Retinal pigment epithelial cell (primary cell): ENCODE measurements at regions not wholly inside any gene's neighbourhood (a gene's known extent, or its start where the extent isn't known, plus 50 kb on each side); places are given as distances from the start of the nearest gene placed in this dataset.

Experiments
- DNase-seq: peaks from one replicate; pipeline ENCODE4 v3.0.0-alpha.2; 2010; ENCODE audit warnings: low read depth
- H3K4me3 ChIP-seq: 2 replicates; pipeline ENCODE4 v1.5.1; 2011; ENCODE audit warnings: mild to moderate bottlenecking, low read length, control low read depth, moderate library complexity
- TF ChIP-seq, protein P1 (sequence below): conservative IDR thresholded peaks from 2 replicates; pipeline ENCODE4 v1.5.1; 2011; ENCODE audit warnings: low read depth, low read length, control low read depth, inconsistent platforms

DNA sequence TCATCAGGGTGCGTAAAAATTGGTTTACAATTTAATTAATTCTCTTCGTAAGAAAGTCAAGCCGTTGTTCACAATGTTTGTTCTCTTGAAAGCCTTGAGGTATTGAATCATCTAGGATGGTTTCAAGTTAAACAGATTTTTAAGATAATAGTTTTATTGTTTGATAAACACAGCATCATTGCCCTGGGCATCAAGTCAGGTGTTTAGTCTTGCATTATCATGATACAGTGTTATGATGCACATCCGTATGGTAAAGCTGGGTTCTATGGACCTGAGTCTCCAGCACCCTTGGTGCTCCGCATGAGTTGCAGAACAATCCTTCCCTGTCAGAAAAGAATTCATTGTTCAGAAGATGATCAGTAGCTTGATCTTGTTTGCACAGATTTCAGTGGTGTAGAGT lies 359.5 kb downstream of the LMO4 start:
- TF ChIP-seq, protein P1, sequence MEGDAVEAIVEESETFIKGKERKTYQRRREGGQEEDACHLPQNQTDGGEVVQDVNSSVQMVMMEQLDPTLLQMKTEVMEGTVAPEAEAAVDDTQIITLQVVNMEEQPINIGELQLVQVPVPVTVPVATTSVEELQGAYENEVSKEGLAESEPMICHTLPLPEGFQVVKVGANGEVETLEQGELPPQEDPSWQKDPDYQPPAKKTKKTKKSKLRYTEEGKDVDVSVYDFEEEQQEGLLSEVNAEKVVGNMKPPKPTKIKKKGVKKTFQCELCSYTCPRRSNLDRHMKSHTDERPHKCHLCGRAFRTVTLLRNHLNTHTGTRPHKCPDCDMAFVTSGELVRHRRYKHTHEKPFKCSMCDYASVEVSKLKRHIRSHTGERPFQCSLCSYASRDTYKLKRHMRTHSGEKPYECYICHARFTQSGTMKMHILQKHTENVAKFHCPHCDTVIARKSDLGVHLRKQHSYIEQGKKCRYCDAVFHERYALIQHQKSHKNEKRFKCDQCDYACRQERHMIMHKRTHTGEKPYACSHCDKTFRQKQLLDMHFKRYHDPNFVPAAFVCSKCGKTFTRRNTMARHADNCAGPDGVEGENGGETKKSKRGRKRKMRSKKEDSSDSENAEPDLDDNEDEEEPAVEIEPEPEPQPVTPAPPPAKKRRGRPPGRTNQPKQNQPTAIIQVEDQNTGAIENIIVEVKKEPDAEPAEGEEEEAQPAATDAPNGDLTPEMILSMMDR = no peak
- no peak overlapping the region for H3K4me3 ChIP-seq
- DNase-seq = no peak

DNA sequence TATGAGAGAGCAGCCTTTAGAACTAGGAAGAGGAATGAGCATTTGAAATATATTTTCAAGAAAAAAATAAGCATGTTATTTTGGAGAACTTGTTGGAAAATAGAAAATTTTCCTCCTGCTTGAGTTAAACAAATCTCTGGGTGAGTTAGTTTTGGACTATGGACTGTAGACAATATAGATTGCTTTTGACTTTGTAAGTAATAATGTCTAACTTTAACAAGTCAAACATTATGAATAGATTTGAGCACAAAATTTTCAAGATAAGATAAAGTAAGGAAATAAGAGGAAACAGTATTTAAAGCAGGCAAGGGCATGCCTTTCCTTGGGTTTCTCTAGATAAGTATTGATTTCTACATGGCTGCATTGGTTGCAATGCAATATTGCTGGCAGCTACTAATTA lies 360.8 kb downstream of the LMO4 start:
- TF ChIP-seq, protein P1 = no peak
- no peak for DNase-seq
- H3K4me3 ChIP-seq = no peak overlapping the region

DNA sequence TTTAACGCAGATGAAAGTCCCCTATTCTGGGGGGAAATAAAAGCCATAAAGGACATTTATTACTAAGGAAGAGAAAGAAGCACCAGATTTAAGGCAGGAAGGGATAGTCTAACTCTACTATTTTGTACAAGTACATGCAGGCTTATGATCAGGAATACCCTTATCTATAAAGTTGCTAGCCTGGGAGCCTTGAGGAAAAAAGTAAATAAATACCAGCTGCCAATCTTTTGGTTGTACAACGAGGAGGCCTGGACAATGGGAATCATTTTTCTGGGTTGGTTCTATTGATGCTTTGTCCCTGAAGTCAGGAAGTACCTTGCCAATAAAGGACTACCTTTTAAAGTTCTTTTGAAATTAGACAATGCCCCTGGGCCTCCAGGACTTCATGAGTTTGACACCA lies 367.8 kb downstream of the LMO4 start:
- TF ChIP-seq, protein P1 = no peak
- H3K4me3 ChIP-seq = no peak overlapping the region
- DNase-seq = no peak

DNA sequence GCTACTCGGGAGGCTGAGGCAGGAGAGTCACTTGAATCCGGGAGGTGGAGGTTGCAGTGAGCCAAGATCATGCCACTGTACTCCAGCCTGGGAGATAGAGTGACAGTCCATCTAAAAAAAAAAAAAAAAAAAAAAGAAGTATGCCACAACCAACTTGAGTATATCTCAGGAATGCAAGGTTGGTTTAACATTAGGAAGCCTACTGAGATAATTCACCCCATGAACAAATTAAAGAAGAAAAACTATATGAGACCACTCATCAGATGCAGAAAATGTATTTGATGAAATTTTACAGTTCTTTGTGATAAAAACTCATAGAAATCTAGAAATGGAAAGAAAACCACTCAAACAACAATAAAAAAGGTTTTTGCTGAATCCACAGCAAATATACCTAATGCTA lies 373.8 kb downstream of the LMO4 start:
- TF ChIP-seq, protein P1 = no peak
- no peak for DNase-seq
- no peak overlapping the region for H3K4me3 ChIP-seq

DNA sequence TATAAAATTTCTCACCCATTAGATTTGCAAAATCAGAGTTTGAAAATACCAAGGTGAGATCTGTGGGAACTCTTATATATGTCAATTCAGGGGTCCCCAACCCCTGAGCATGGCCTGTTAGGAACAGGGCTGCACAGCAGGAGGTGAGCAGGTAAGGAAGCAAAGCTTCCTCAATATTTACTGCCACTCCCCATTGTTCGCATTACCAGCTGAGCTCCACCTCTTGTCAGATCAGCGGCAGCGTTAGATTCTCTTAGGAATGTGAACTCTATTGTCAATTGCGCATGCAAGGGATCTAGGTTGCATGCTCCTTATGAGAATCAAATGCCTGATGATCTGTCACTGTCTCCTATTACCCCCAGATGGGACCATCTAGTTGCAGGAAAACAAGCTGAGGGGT lies 376.6 kb downstream of the LMO4 start:
- no peak for DNase-seq
- TF ChIP-seq, protein P1 = no peak
- H3K4me3 ChIP-seq = no peak overlapping the region

DNA sequence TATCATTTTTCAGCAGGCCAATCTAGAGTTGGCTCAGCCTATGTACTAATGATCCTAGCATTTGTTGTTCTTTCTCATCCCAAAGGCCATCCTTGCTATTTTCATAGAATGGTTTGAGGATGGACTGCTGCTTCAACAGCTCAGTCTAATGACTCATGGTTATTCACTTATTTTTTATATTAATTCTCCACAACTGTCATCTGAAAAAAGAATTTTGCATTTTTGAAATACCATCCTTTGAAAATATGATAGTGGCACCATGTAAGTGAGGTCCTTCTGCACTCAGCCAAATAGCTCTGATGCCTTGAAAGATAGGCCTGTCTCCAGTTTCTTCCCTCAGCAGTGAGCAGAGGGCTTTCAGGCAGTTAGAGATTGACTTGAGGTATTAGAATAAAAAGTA lies 377.5 kb downstream of the LMO4 start:
- no peak for DNase-seq
- TF ChIP-seq, protein P1 = no peak
- no peak overlapping the region for H3K4me3 ChIP-seq

DNA sequence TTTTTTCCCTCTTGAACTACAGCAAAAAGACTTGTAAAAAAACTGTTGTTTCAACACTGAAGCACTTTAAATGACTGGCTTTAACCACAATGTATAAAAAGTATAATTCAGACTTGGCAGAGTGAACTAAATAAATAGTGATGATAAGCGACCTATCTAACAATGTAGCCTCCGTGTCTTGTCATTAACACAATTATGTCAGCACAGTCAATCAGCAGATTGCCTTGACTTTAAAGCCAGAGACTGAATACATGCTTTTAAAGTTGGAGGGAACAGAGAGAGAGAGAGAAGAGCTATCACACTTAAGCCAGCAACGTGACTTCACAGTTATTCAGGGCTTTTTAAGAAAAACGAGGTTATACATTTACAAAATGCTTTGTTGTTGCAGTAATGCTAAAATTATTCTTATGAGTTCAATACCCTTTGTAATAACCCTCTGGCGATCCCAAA lies 378.1 kb downstream of the LMO4 start:
- TF ChIP-seq, protein P1 = no peak
- DNase-seq = no peak
- no peak overlapping the region for H3K4me3 ChIP-seq
